HCT116 (cell line): ENCODE measurements at regions not wholly inside any gene's neighbourhood (a gene's known extent, or its start where the extent isn't known, plus 50 kb on each side); places are given as distances from the start of the nearest gene placed in this dataset.
A peak's percentile ranks its signal among the peaks of the same experiment; 100 is the strongest.

Experiments used
- ATAC-seq: fragments of 200-7000 bp; cut with Tn5 transposase; 2 replicates; pipeline ENCODE4 v1.9.1; 2020; ENCODE audit warnings: mild to moderate bottlenecking, moderate library complexity
- BruUV-seq: library from RNA; stranded (reverse); fragments of 400-500 nt; replicated peaks from 2 replicates; lab custom pipeline; 2021; lab: Mats Ljungman, UMichigan
- CTCF ChIA-PET: fragments of 300-600 bp; sonication (Branson Sonifier 250); formaldehyde crosslinking; loops from one replicate; lab custom pipeline; 2021; ENCODE audit warnings: antibody characterized with exemption; lab: Charles Lee
- POLR2A ChIA-PET: fragments of 300-600, 350-600 bp; sonication (Branson Sonifier 250); formaldehyde crosslinking; loops from one replicate; lab custom pipeline; 2021; ENCODE audit warnings: antibody characterized with exemption; lab: Charles Lee
- RAD21 ChIA-PET, 2 experiments: fragments of 300-600 bp; sonication (Branson Sonifier 250); formaldehyde crosslinking; loops; one replicate each; lab custom pipeline; 2023; ENCODE audit warnings: low total read pairs in 2 of 2; ENCODE audit not compliant: uncharacterized antibody in 2 of 2, unreplicated experiment in 2 of 2, low non-redundant PET in 1 of 2; lab: Charles Lee
- DNase-seq: peaks from one replicate; pipeline ENCODE4 v3.0.0-alpha.2; 2010; ENCODE audit warnings: low read depth, low spot score
- H2AFZ ChIP-seq: fragments of 200-600 bp; shearing (Covaris generic), sonication (generic); 2 replicates; pipeline ENCODE4 v1.6.1; 2017; ENCODE audit warnings: low read depth, mixed run types, mixed read lengths, antibody characterized with exemption, low read length; ENCODE audit not compliant: poor library complexity, severe bottlenecking
- H3K27ac ChIP-seq: 2 replicates; pipeline ENCODE4 v1.5.1; 2012; ENCODE audit warnings: low read depth, low read length
- H3K27me3 ChIP-seq: fragments of 200-600 bp; sonication (generic); 2 replicates; pipeline ENCODE4 v1.6.1; 2016; ENCODE audit warnings: mixed run types, low read length, mixed read lengths; ENCODE audit not compliant: insufficient read depth
- H3K36me3 ChIP-seq, 2 experiments: fragments of 200-500 bp in 1 of 2; fragments of 200-600 bp in 1 of 2; sonication (Bioruptor generic) in 1 of 2; sonication (generic) in 1 of 2; 2 replicates each; pipeline versions ENCODE4 v1.5.1 to v1.6.1; 2014 to 2016; ENCODE audit warnings: low read length in 2 of 2, inconsistent platforms in 1 of 2, mixed read lengths in 1 of 2, mixed run types in 1 of 2; ENCODE audit not compliant: insufficient read depth in 2 of 2, control insufficient read depth in 1 of 2
- H3K4me1 ChIP-seq, 2 experiments: fragments of 200-600 bp in 1 of 2; sonication (generic) in 1 of 2; 2 replicates each; pipeline versions ENCODE4 v1.5.1 to v1.6.1; 2012 to 2017; ENCODE audit warnings: low read length in 2 of 2, inconsistent platforms in 1 of 2, mild to moderate bottlenecking in 1 of 2, mixed read lengths in 1 of 2, mixed run types in 1 of 2, moderate library complexity in 1 of 2; ENCODE audit not compliant: insufficient read depth in 2 of 2, control insufficient read depth in 1 of 2
- H3K4me2 ChIP-seq: fragments of 200-600 bp; sonication (generic); 2 replicates; pipeline ENCODE4 v1.6.1; 2017; ENCODE audit warnings: mixed run types, low read length, mixed read lengths
- H3K4me3 ChIP-seq, 2 experiments: fragments of 200-600 bp in 1 of 2; sonication (generic) in 1 of 2; replicated peaks in 1 of 2; 2 replicates each; pipeline ENCODE4 v1.5.1; 2011 to 2016; ENCODE audit warnings: low read length in 2 of 2, control low read depth in 1 of 2, low read depth in 1 of 2, mild to moderate bottlenecking in 1 of 2, mixed read lengths in 1 of 2, mixed run types in 1 of 2
- H3K79me2 ChIP-seq: fragments of 200-600 bp; sonication (generic); 2 replicates; pipeline ENCODE4 v1.6.1; 2017; ENCODE audit warnings: mild to moderate bottlenecking, mixed run types, low read length, moderate library complexity, mixed read lengths; ENCODE audit not compliant: insufficient read depth
- H3K9ac ChIP-seq: fragments of 200-600 bp; sonication (generic); 2 replicates; pipeline ENCODE4 v1.6.1; 2016; ENCODE audit warnings: low read length, mixed read lengths
- H3K9me2 ChIP-seq: fragments of 200-600 bp; sonication (generic), shearing (Covaris generic); 2 replicates; pipeline ENCODE4 v1.6.1; 2017; ENCODE audit warnings: mixed run types, mild to moderate bottlenecking, moderate library complexity; ENCODE audit not compliant: insufficient read depth
- H3K9me3 ChIP-seq, 2 experiments: fragments of 200-500 bp in 1 of 2; fragments of 200-600 bp in 1 of 2; sonication (Bioruptor generic) in 1 of 2; sonication (generic) in 1 of 2; 2 replicates each; pipeline ENCODE4 v1.6.1; 2014 to 2017; ENCODE audit warnings: low read length in 2 of 2, mixed read lengths in 2 of 2, inconsistent platforms in 1 of 2, low read depth in 1 of 2, mild to moderate bottlenecking in 1 of 2, mixed run types in 1 of 2, moderate library complexity in 1 of 2; ENCODE audit not compliant: control insufficient read depth in 1 of 2, insufficient read depth in 1 of 2
- H4K20me1 ChIP-seq: fragments of 200-600 bp; sonication (generic), shearing (Covaris generic); 2 replicates; pipeline ENCODE4 v1.6.1; 2017; ENCODE audit warnings: mixed run types, mild to moderate bottlenecking, moderate library complexity; ENCODE audit not compliant: insufficient read depth
- CBX3 ChIP-seq: IDR thresholded peaks from 2 replicates; pipeline ENCODE4 v1.6.1; 2012; ENCODE audit warnings: low read depth
- CTCF ChIP-seq, 3 experiments: fragments of 200-600 bp in 1 of 3; sonication (generic) in 1 of 3; IDR thresholded peaks in 2 of 3; conservative IDR thresholded peaks in 1 of 3; 2 replicates each; pipeline ENCODE4 v1.5.1; 2012 to 2017; ENCODE audit warnings: low read depth in 2 of 3, low read length in 2 of 3, antibody characterized with exemption in 1 of 3, borderline replicate concordance in 1 of 3, control low read depth in 1 of 3, mild to moderate bottlenecking in 1 of 3, mixed read lengths in 1 of 3, mixed run types in 1 of 3, moderate library complexity in 1 of 3; ENCODE audit not compliant: insufficient read depth in 1 of 3
- EGR1 ChIP-seq: IDR thresholded peaks from 2 replicates; pipeline ENCODE4 v1.6.1; 2012; ENCODE audit warnings: low read depth
- EZH2 ChIP-seq: fragments of 200-600 bp; sonication (generic); IDR thresholded peaks from 2 replicates; pipeline ENCODE4 v1.6.1; 2017; ENCODE audit warnings: antibody characterized with exemption, mixed run types
- TCF7L2 ChIP-seq: IDR thresholded peaks from 2 replicates; pipeline ENCODE4 v1.7.0; 2011; ENCODE audit warnings: borderline replicate concordance, inconsistent platforms; ENCODE audit not compliant: insufficient read depth, insufficient read length; ENCODE audit errors: extremely low read depth
- intact Hi-C: fragments of 100-400 bp; cut with micrococcal nuclease; formaldehyde crosslinking; loops from 2 replicates; pipeline ENCODE4 v1.10.0; 2022

DNA sequence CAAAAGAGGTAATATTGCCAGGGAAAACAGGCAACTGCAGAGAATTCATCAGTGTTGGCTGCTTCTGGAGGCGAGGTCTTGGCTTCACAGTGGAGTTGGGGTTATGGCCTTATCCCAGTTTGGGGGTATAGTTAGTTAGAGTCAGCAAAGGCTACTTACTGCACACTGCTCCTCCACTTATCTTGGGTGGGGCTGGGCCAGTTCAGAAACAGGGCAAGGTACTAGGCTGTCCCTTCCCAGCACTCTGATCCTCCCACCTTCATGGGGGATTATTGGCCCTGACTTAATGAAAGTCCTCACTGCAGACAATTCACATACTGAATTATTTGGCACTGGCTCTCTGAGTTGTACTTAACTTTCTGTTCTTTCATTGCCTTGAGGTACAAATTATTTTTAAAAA, 189.6 kb downstream of the NRIP1 start:
- intact Hi-C loops: loop anchor here (5.0 to 10.0 kb wide), 2 partner anchors 192 to 350 kb away; no protein-coding TSS in a partner anchor
- TF ChIP-seq TCF7L2 (no peak), CTCF (IDR thresholded peaks at IDR 0.05 in 2 of 3, conservative IDR thresholded peaks at IDR 0.05 in 1 of 3; ENCODE audit: borderline replicate concordance in 1 of 3, insufficient read depth in 1 of 3, low read depth in 2 of 3, low read length in 2 of 3) (no peak)
- BruUV-seq: no TSS peak
- Histone ChIP-seq H3K4me2 (peak overlapping the region; percentile 39; the same call in 1 of the 2 replicates), H2AFZ (no peak overlapping the region), H3K9ac (no peak overlapping the region), H3K9me3 (no peaks in the 10 kb centered on the region; a peak in 1 of 4 replicates), H3K4me3 (no peak overlapping the region), H3K4me1 (peaks cover 77 to 88% of the 10 kb centered on the region in 2 experiments), H4K20me1 (no peaks in the 10 kb centered on the region), H3K36me3 (no peaks in the 10 kb centered on the region), H3K9me2 (no peaks in the 10 kb centered on the region), H3K79me2 (no peaks in the 10 kb centered on the region), H3K27ac (peak overlapping the region; percentile 85), H3K27me3 (no peaks in the 10 kb centered on the region)
- ChIA-PET CTCF (no interaction called here), RAD21 (no interaction called here), POLR2A (no interaction called here)
- DNase-seq: no peak
- ATAC-seq: no peak; the same call in 1 of the 2 replicates

- peak overlapping the region; percentile 85 for H3K27ac ChIP-seq
- H3K9ac ChIP-seq: no peak overlapping the region
- no peak for DNase-seq
- no peak overlapping the region for H2AFZ ChIP-seq
- ChIA-PET POLR2A (no interaction called here), RAD21 (no interaction called here), CTCF (no interaction called here)
- no peak overlapping the region for H3K4me3 ChIP-seq
- no peaks in the 10 kb centered on the region; a peak in 1 of 4 replicates for H3K9me3 ChIP-seq
- H3K79me2 ChIP-seq: no peaks in the 10 kb centered on the region
- H3K27me3 ChIP-seq: no peaks in the 10 kb centered on the region
- H3K4me2 ChIP-seq: peak overlapping the region; percentile 39; the same call in 1 of the 2 replicates
- intact Hi-C loops: loop anchor here (5.0 to 10.0 kb wide), 2 partner anchors 183 to 350 kb away; no protein-coding TSS in a partner anchor
- BruUV-seq: no TSS peak
- H3K4me1 ChIP-seq: peaks cover 75 to 86% of the 10 kb centered on the region in 2 experiments
- H3K9me2 ChIP-seq: no peaks in the 10 kb centered on the region
- H4K20me1 ChIP-seq: no peaks in the 10 kb centered on the region
- no peaks in the 10 kb centered on the region for H3K36me3 ChIP-seq
- ATAC-seq: no peak
- TF ChIP-seq CBX3 (no peak), EGR1 (no peak), EZH2 (no peak)
- TF ChIP-seq, all 23 proteins: peak for 0
Observed at GRCh38 chr21:14874379-14874778, 190.4 kb downstream of the NRIP1 start.
